Endothelial cell of umbilical vein (primary cell): ENCODE measurements at regions not wholly inside any gene's neighbourhood (a gene's known extent, or its start where the extent isn't known, plus 50 kb on each side); places are given as distances from the start of the nearest gene placed in this dataset.
"Not testable (repeated sequence)": the region's sequence is repeated elsewhere in the genome, so short reads cannot be mapped to it uniquely, and the experiment has no call there.

Experiments used
- EZH2 ChIP-seq: IDR thresholded peaks from 2 replicates; pipeline ENCODE4 v1.6.1; 2012; ENCODE audit warnings: borderline replicate concordance, low read depth, mild to moderate bottlenecking, moderate library complexity, low read length, inconsistent platforms; ENCODE audit not compliant: severe bottlenecking
- FOS ChIP-seq: IDR thresholded peaks from 2 replicates; pipeline ENCODE4 v1.6.1; 2011; ENCODE audit warnings: mild to moderate bottlenecking, low read length, moderate library complexity, borderline replicate concordance; ENCODE audit not compliant: insufficient read depth
- GATA2 ChIP-seq: IDR thresholded peaks from 2 replicates; pipeline ENCODE4 v1.7.0; 2011; ENCODE audit warnings: low read depth, mild to moderate bottlenecking, moderate library complexity, mixed read lengths, low read length; ENCODE audit not compliant: insufficient read length, insufficient read depth
- JUN ChIP-seq: IDR thresholded peaks from 2 replicates; pipeline ENCODE4 v1.6.1; 2011; ENCODE audit warnings: borderline replicate concordance, low read depth; ENCODE audit not compliant: insufficient read length, insufficient read depth
- MYC ChIP-seq: IDR thresholded peaks from one replicate; pipeline ENCODE4 v1.6.1; 2011; ENCODE audit warnings: mild to moderate bottlenecking, low read depth, low read length
- POLR2A ChIP-seq: IDR thresholded peaks from 2 replicates; pipeline ENCODE4 v1.6.1; 2012; ENCODE audit warnings: low read depth, mild to moderate bottlenecking, control low read depth, low read length
- POLR2AphosphoS5 ChIP-seq: IDR thresholded peaks from 2 replicates; pipeline ENCODE4 v1.6.1; 2012; ENCODE audit warnings: low read depth, mild to moderate bottlenecking, control low read depth, low read length, moderate library complexity; ENCODE audit not compliant: insufficient read depth
- TF ChIP-seq, protein P1 (sequence below), 2 donors: IDR thresholded peaks; 1 replicate in 1 of 2; 2 replicates in 1 of 2; pipeline ENCODE4 v1.5.1; 2011; ENCODE audit warnings: low read length in 2 of 2, mild to moderate bottlenecking in 2 of 2, moderate library complexity in 2 of 2, control low read depth in 1 of 2, inconsistent platforms in 1 of 2, low read depth in 1 of 2; ENCODE audit not compliant: insufficient read depth in 1 of 2; ENCODE audit errors: extremely low read depth in 1 of 2
- TF ChIP-seq, protein P2 (sequence below): IDR thresholded peaks from 2 replicates; pipeline ENCODE4 v1.6.1; 2011; ENCODE audit not compliant: insufficient read depth, insufficient read length

DNA sequence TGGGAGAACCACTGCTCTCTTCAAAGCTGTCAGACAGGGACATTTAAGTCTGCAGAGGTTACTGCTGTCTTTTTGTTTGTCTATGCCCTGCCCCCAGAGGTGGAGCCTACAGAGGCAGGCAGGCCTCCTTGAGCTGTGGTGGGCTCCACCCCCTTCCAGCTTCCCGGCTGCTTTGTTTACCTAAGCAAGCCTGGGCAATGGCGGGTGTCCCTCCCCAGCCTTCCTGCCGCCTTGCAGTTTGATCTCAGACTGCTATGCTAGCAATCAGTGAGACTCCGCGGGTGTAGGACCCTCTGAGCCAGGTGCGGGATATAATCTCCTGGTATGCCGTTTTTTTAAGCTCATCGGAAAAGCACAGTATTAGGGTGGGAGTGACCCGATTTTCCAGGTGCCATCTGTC, 141.0 kb downstream of the PLPPR4 start:
- TF ChIP-seq, protein P1, sequence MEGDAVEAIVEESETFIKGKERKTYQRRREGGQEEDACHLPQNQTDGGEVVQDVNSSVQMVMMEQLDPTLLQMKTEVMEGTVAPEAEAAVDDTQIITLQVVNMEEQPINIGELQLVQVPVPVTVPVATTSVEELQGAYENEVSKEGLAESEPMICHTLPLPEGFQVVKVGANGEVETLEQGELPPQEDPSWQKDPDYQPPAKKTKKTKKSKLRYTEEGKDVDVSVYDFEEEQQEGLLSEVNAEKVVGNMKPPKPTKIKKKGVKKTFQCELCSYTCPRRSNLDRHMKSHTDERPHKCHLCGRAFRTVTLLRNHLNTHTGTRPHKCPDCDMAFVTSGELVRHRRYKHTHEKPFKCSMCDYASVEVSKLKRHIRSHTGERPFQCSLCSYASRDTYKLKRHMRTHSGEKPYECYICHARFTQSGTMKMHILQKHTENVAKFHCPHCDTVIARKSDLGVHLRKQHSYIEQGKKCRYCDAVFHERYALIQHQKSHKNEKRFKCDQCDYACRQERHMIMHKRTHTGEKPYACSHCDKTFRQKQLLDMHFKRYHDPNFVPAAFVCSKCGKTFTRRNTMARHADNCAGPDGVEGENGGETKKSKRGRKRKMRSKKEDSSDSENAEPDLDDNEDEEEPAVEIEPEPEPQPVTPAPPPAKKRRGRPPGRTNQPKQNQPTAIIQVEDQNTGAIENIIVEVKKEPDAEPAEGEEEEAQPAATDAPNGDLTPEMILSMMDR (IDR thresholded peaks at IDR 0.05; ENCODE audit: extremely low read depth in 1 of 2, insufficient read depth in 1 of 2, low read depth in 1 of 2, low read length in 2 of 2): not testable (repeated sequence)
- TF ChIP-seq JUN, POLR2AphosphoS5, GATA2, POLR2A, FOS, EZH2, MYC: not testable (repeated sequence)
- TF ChIP-seq, protein P2, sequence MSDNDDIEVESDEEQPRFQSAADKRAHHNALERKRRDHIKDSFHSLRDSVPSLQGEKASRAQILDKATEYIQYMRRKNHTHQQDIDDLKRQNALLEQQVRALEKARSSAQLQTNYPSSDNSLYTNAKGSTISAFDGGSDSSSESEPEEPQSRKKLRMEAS: not testable (repeated sequence)
